ENCODE measurements at regions not wholly inside any gene's neighbourhood (a gene's known extent, or its start where the extent isn't known, plus 50 kb on each side); places are given as distances from the start of the nearest gene placed in this dataset.

GRCh38 chr15:97694456-97694855 is 266.0 kb upstream of the ARRDC4 start:
- no peaks in the 10 kb centered on the region for H3K36me3 ChIP-seq (ENCODE audit: insufficient read depth, low read length)
- H3K9ac ChIP-seq (ENCODE audit: low read depth, low read length) = no peak overlapping the region
- H3K27me3 ChIP-seq (ENCODE audit: insufficient read depth, low read length) = no peaks in the 10 kb centered on the region
- no peaks in the 10 kb centered on the region for H3K9me3 ChIP-seq (ENCODE audit: insufficient read depth, low read depth, low read length)
- H3K4me3 ChIP-seq (ENCODE audit: low read length) = no peak overlapping the region
- 95% methylated on average over 7 of the region's 7 CpGs for WGBS
- no peaks in the 10 kb centered on the region for H3K4me1 ChIP-seq (ENCODE audit: insufficient read depth, low read length)
- H3K27ac ChIP-seq (ENCODE audit: low read depth, low read length) = no peak overlapping the region

GRCh38 chr15:97703400-97703799 is 257.1 kb upstream of the ARRDC4 start:
- Histone ChIP-seq H3K27ac (ENCODE audit: low read depth, low read length) (no peak overlapping the region), H3K27me3 (ENCODE audit: insufficient read depth, low read length) (no peaks in the 10 kb centered on the region), H3K9me3 (ENCODE audit: insufficient read depth, low read depth, low read length) (no peaks in the 10 kb centered on the region), H3K4me3 (ENCODE audit: low read length) (no peak overlapping the region), H3K36me3 (ENCODE audit: insufficient read depth, low read length) (no peaks in the 10 kb centered on the region), H3K9ac (ENCODE audit: low read depth, low read length) (no peak overlapping the region), H3K4me1 (ENCODE audit: insufficient read depth, low read length) (no peaks in the 10 kb centered on the region)
- WGBS = 86% methylated on average over 4 of the region's 5 CpGs

GRCh38 chr15:97706059-97706458 is 254.4 kb upstream of the ARRDC4 start:
- 95% methylated on average over 1 of the region's 1 CpG for WGBS
- Histone ChIP-seq H3K36me3 (ENCODE audit: insufficient read depth, low read length) (no peaks in the 10 kb centered on the region), H3K9ac (ENCODE audit: low read depth, low read length) (no peak overlapping the region), H3K27me3 (ENCODE audit: insufficient read depth, low read length) (no peaks in the 10 kb centered on the region), H3K4me3 (ENCODE audit: low read length) (no peak overlapping the region), H3K9me3 (ENCODE audit: insufficient read depth, low read depth, low read length) (no peaks in the 10 kb centered on the region), H3K4me1 (ENCODE audit: insufficient read depth, low read length) (no peaks in the 10 kb centered on the region), H3K27ac (ENCODE audit: low read depth, low read length) (no peak overlapping the region)

DNA sequence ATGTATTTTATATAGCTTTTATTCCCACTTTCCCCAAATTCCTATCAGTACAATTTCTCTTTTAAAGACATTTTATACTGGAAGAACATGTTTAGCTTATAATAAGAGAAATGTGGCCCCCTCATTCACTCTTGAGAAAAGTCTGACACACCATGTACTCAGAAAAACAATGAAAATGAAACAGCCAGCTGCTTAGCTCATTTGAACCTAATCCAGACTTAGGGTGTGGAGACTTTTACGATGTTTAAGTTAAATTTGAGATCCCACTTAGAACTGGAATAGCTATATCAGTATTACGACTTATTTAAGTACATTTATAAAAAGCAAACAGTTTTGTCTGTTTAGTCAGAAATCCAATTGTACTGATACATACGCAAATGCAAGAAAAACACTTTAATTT is 252.3 kb upstream of the ARRDC4 start:
- Histone ChIP-seq H3K9me3 (ENCODE audit: insufficient read depth, low read depth, low read length) (no peaks in the 10 kb centered on the region), H3K9ac (ENCODE audit: low read depth, low read length) (no peak overlapping the region), H3K27ac (ENCODE audit: low read depth, low read length) (no peak overlapping the region), H3K27me3 (ENCODE audit: insufficient read depth, low read length) (no peaks in the 10 kb centered on the region), H3K4me1 (ENCODE audit: insufficient read depth, low read length) (no peaks in the 10 kb centered on the region), H3K36me3 (ENCODE audit: insufficient read depth, low read length) (no peaks in the 10 kb centered on the region), H3K4me3 (ENCODE audit: low read length) (no peak overlapping the region)
- no CpG with 5 or more reads among the region's 3 CpGs for WGBS

DNA sequence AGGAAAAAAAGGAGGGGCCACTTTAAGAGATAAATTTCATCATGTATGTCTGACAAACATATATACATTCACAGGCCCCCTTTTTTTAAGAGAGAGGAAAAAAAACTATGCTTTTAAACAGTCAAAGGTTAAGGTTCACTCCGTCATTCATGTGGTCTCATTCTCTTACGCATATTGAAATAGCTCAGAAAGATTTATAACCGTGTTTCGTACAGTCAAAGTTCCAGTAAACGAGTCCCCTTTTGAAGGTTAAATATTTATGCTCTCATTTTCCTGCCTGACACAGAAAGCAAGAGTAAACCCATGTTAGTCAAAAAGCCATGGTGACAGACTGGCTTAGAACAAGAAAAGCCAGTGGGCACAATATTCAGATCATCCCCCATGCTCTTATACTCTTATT is 248.0 kb upstream of the ARRDC4 start:
- WGBS = 73% methylated on average over 5 of the region's 5 CpGs

GRCh38 chr15:97717806-97718205 is 242.7 kb upstream of the ARRDC4 start:
- no peak overlapping the region for H3K4me3 ChIP-seq (ENCODE audit: low read length)
- H3K9me3 ChIP-seq (ENCODE audit: insufficient read depth, low read depth, low read length) = peaks cover 7% of the 10 kb centered on the region; the same call in 1 of the 2 replicates
- no peak overlapping the region for H3K9ac ChIP-seq (ENCODE audit: low read depth, low read length)
- H3K27ac ChIP-seq (ENCODE audit: low read depth, low read length) = no peak overlapping the region
- H3K27me3 ChIP-seq (ENCODE audit: insufficient read depth, low read length) = no peaks in the 10 kb centered on the region
- H3K4me1 ChIP-seq (ENCODE audit: insufficient read depth, low read length) = no peaks in the 10 kb centered on the region
- no peaks in the 10 kb centered on the region for H3K36me3 ChIP-seq (ENCODE audit: insufficient read depth, low read length)

More for the DNA sequence above, 248.0 kb upstream of the ARRDC4 start:
- Histone ChIP-seq H3K27ac (ENCODE audit: low read depth, low read length) (no peak overlapping the region), H3K4me1 (ENCODE audit: insufficient read depth, low read length) (no peaks in the 10 kb centered on the region), H3K36me3 (ENCODE audit: insufficient read depth, low read length) (no peaks in the 10 kb centered on the region), H3K4me3 (ENCODE audit: low read length) (no peak overlapping the region), H3K27me3 (ENCODE audit: insufficient read depth, low read length) (no peaks in the 10 kb centered on the region), H3K9ac (ENCODE audit: low read depth, low read length) (no peak overlapping the region), H3K9me3 (ENCODE audit: insufficient read depth, low read depth, low read length) (no peaks in the 10 kb centered on the region)

GRCh38 chr15:97718509-97718908 is 242.0 kb upstream of the ARRDC4 start:
- H3K4me1 ChIP-seq (ENCODE audit: insufficient read depth, low read length) = no peaks in the 10 kb centered on the region
- H3K4me3 ChIP-seq (ENCODE audit: low read length) = no peak overlapping the region
- no peak overlapping the region for H3K9ac ChIP-seq (ENCODE audit: low read depth, low read length)
- H3K27me3 ChIP-seq (ENCODE audit: insufficient read depth, low read length) = no peaks in the 10 kb centered on the region
- H3K27ac ChIP-seq (ENCODE audit: low read depth, low read length) = no peak overlapping the region
- no peaks in the 10 kb centered on the region for H3K36me3 ChIP-seq (ENCODE audit: insufficient read depth, low read length)
- peaks cover 7% of the 10 kb centered on the region; the same call in 1 of the 2 replicates for H3K9me3 ChIP-seq (ENCODE audit: insufficient read depth, low read depth, low read length)

DNA sequence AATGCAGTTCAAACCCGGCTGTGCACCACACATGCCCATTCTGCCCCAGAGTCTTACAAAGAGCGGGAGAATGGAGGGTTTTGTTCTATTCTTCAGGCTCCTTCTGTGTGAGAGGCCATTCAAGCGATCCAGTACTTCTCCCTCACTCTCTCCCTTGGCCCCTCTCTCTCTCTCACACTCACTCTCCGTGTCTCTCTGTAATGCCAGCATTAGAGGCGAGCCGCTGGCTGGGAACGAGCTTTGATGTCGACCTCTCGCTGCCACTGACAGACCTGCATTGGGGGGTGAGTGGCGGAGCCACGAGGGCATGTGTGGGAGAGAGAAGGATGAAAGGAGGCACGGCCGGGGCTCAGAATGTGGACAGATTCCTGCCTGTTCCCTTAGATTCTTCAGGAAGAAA is 231.7 kb upstream of the ARRDC4 start:
- H3K27me3 ChIP-seq (ENCODE audit: insufficient read depth, low read length) = no peaks in the 10 kb centered on the region
- no peaks in the 10 kb centered on the region for H3K9me3 ChIP-seq (ENCODE audit: insufficient read depth, low read depth, low read length)
- 85% methylated on average over 13 of the region's 13 CpGs for WGBS
- H3K9ac ChIP-seq (ENCODE audit: low read depth, low read length) = no peak overlapping the region
- H3K27ac ChIP-seq (ENCODE audit: low read depth, low read length) = no peak overlapping the region
- no peak overlapping the region for H3K4me3 ChIP-seq (ENCODE audit: low read length)
- no peaks in the 10 kb centered on the region for H3K4me1 ChIP-seq (ENCODE audit: insufficient read depth, low read length)
- no peaks in the 10 kb centered on the region for H3K36me3 ChIP-seq (ENCODE audit: insufficient read depth, low read length)

GRCh38 chr15:97729270-97729669 is 231.2 kb upstream of the ARRDC4 start:
- Histone ChIP-seq H3K4me1 (ENCODE audit: insufficient read depth, low read length) (no peaks in the 10 kb centered on the region), H3K27ac (ENCODE audit: low read depth, low read length) (no peak overlapping the region), H3K4me3 (ENCODE audit: low read length) (no peak overlapping the region), H3K27me3 (ENCODE audit: insufficient read depth, low read length) (no peaks in the 10 kb centered on the region), H3K9ac (ENCODE audit: low read depth, low read length) (no peak overlapping the region), H3K9me3 (ENCODE audit: insufficient read depth, low read depth, low read length) (no peaks in the 10 kb centered on the region), H3K36me3 (ENCODE audit: insufficient read depth, low read length) (no peaks in the 10 kb centered on the region)
- 92% methylated on average over 7 of the region's 7 CpGs for whole genome bisulfite sequencing

DNA sequence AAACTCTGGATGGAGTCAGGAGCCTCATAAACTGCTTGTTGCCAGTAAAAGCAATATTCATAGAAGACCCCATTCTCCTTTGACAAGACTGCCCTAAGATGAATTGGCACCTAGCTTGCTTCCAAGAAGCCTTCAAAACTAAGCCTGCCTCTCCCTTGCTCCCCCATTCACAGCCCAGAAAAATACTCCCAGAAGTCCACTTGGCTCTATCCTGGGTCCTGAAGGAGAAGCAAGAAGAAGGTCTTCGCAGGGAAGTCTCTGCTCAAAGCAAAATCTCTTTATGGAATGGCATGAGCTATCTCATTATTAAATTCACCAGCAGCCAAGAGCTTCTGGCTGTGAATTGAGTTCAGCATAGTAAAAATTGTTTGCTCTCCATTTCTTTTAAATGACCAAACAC is 230.2 kb upstream of the ARRDC4 start:
- no peak overlapping the region for H3K27ac ChIP-seq (ENCODE audit: low read depth, low read length)
- H3K27me3 ChIP-seq (ENCODE audit: insufficient read depth, low read length) = no peaks in the 10 kb centered on the region
- H3K9ac ChIP-seq (ENCODE audit: low read depth, low read length) = no peak overlapping the region
- H3K9me3 ChIP-seq (ENCODE audit: insufficient read depth, low read depth, low read length) = no peaks in the 10 kb centered on the region
- H3K4me1 ChIP-seq (ENCODE audit: insufficient read depth, low read length) = no peaks in the 10 kb centered on the region
- H3K4me3 ChIP-seq (ENCODE audit: low read length) = no peak overlapping the region
- H3K36me3 ChIP-seq (ENCODE audit: insufficient read depth, low read length) = no peaks in the 10 kb centered on the region
- 89% methylated on average over 1 of the region's 1 CpG for WGBS

DNA sequence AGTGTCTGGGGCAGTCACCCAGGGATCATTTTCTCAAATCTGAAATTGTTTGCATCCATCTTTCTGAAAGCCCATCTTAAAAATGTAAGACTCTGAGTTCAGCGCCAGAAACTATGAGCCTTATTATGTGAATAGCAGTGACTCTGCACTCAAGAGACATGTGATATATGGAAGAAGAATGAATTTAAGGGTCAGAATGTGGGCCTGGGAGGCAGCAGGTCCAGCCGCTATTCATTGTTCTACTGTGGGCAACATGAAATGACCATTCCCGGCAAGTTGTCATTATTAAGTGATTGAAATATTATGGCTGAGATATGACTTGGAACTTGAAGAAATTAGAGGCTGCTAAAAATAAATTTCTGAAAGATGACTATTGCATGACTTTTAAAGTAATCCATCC is 228.6 kb upstream of the ARRDC4 start:
- WGBS = 97% methylated on average over 3 of the region's 3 CpGs
- H3K36me3 ChIP-seq (ENCODE audit: insufficient read depth, low read length) = no peaks in the 10 kb centered on the region
- H3K27ac ChIP-seq (ENCODE audit: low read depth, low read length) = no peak overlapping the region
- no peaks in the 10 kb centered on the region for H3K9me3 ChIP-seq (ENCODE audit: insufficient read depth, low read depth, low read length)
- no peak overlapping the region for H3K9ac ChIP-seq (ENCODE audit: low read depth, low read length)
- no peaks in the 10 kb centered on the region for H3K4me1 ChIP-seq (ENCODE audit: insufficient read depth, low read length)
- H3K4me3 ChIP-seq (ENCODE audit: low read length) = no peak overlapping the region
- no peaks in the 10 kb centered on the region for H3K27me3 ChIP-seq (ENCODE audit: insufficient read depth, low read length)

GRCh38 chr15:97733373-97733772 is 227.1 kb upstream of the ARRDC4 start:
- H3K27me3 ChIP-seq (ENCODE audit: insufficient read depth, low read length) = no peaks in the 10 kb centered on the region
- H3K4me1 ChIP-seq (ENCODE audit: insufficient read depth, low read length) = no peaks in the 10 kb centered on the region
- H3K9me3 ChIP-seq (ENCODE audit: insufficient read depth, low read depth, low read length) = no peaks in the 10 kb centered on the region
- H3K27ac ChIP-seq (ENCODE audit: low read depth, low read length) = no peak overlapping the region
- no peak overlapping the region for H3K9ac ChIP-seq (ENCODE audit: low read depth, low read length)
- WGBS = 95% methylated on average over 3 of the region's 3 CpGs
- H3K4me3 ChIP-seq (ENCODE audit: low read length) = no peak overlapping the region
- no peaks in the 10 kb centered on the region for H3K36me3 ChIP-seq (ENCODE audit: insufficient read depth, low read length)

Measured in HUES64 (cell line).